ENCODE measurements at regions not wholly inside any gene's neighbourhood (a gene's known extent, or its start where the extent isn't known, plus 50 kb on each side); places are given as distances from the start of the nearest gene placed in this dataset.

- TF ChIP-seq MAFF (IDR thresholded peaks at IDR 0.05; ENCODE audit: low read depth, low read length), result no peak
- no peak for TF ChIP-seq HOXA7 (CRISPR knock-in tag; IDR thresholded peaks at IDR 0.05)
- TF ChIP-seq ETV6 (CRISPR knock-in tag; conservative IDR thresholded peaks at IDR 0.05), result no peak
- no peak for TF ChIP-seq NCOA2 (CRISPR knock-in tag; IDR thresholded peaks at IDR 0.05)
- no peak for TF ChIP-seq TBP (CRISPR knock-in tag; IDR thresholded peaks at IDR 0.05)
- TF ChIP-seq ZNF687 (CRISPR knock-in tag; IDR thresholded peaks at IDR 0.05), result no peak
- TF ChIP-seq CTCF (CRISPR knock-in tag; IDR thresholded peaks at IDR 0.05), result no peak
- TF ChIP-seq RFX5 (IDR thresholded peaks at IDR 0.05; ENCODE audit: low read depth, low read length), result no peak
These were observed 247.9 kb downstream of the AMY1C start for GRCh38 chr1:103997631-103998030.
